Dermis microvascular lymphatic vessel endothelial cell (primary cell): ENCODE measurements at regions not wholly inside any gene's neighbourhood (a gene's known extent, or its start where the extent isn't known, plus 50 kb on each side); places are given as distances from the start of the nearest gene placed in this dataset.

Source experiments
- DNase-seq, 2 donors: peaks; one replicate each; pipeline versions ENCODE4 v3.0.0 to v3.0.0-alpha.2; 2010; ENCODE audit warnings: low read depth in 2 of 2

DNA sequence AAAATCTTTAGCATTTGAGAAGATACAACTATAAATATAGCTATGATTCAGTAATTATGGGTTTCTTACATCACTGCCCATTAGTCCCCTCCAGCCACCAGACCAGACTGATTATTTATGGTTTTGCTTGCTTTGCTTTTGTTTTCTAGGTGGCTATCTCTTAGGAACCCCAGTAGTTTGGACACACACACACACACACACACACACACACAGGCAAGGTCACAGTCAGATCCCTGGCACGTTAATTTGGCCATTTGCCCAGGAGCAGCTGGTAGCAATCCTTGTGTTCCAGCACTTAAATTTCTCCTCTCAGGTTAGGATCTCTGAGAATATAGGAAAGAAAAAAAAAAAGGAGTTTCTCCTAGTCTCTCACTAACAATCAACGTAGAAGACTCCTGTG lies 90.2 kb upstream of the RESF1 start:
- DNase-seq: peak; percentile 23 to 72

DNA sequence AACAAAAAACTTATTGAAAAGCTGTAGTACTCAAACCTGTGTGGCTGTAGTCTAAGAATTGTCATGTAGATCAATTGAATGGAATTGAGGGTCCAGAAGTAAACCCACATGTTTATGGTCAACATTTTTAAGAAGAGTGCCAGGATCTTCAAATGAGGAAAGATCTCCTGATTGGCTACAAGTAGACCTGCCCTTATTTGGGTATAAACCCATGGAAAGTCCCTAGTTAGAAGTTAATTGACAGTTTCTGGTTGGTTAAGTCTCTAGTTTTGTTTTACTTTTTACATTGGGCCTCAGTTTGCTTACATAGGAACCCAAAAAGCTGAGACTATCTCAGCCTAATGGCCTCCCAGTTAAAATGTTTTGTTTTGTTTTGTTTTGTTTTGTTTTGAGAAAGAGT lies 91.9 kb upstream of the RESF1 start:
- DNase-seq: no peak

DNA sequence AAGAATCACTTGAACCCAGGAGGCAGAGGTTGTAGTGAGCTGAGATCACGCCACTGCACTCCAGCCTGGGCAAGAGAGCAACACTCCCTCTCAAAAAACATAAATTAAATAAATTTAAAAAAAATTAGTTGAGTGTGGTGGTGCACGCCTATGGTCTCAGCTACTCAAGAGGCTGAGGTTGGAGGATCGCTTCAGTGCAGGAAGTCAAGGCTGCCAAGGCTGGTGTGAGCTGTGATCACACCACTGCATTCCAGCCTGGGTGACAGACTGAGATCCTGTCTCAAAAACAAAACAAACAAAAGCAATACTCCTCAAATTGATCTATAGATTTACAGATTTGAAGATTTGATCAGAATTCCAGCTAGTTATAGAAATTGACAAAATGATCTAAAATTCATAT lies 92.7 kb upstream of the RESF1 start:
- no peak for DNase-seq

DNA sequence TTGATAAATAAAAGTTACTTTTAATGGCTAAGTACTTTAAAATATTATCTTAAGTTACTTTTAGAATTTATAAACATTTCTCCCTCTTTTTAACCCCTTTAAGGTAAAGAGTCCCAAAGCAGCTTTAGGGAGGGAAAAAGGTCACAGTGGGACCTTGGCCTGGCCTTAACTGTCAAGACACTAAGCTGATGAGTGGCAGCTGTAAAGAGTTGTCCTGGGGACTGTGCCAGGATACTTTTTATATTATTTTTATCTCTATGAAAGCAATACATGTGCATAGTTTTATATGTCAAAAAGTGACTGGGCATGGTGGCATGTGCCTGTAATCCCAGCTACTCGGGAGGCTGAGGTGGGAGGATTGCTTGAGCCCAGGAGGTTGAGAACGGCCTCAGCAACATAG lies 94.2 kb upstream of the RESF1 start:
- DNase-seq: no peak

DNA sequence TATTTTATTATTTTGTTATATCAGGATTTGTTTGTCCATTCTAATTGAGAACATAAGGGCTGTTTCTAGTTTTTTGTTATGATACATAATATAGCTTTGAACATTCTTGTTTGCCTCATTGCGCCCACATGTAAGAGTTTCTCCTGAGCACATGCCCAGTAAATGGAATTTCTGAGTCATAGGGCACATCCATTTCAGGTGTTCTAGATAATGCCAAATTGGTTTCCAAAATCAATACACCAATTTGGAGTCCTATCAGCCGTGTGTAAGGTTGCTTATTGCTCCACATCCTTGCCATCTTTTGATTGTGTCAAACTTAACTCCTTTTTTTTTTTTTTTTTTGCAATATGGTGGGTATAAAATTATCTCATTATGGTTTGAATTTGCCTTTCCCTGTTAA lies 97.9 kb upstream of the RESF1 start:
- DNase-seq: no peak

- no peak for DNase-seq
These were observed 98.8 kb upstream of the RESF1 start for GRCh38 chr12:31860401-31860800.

DNA sequence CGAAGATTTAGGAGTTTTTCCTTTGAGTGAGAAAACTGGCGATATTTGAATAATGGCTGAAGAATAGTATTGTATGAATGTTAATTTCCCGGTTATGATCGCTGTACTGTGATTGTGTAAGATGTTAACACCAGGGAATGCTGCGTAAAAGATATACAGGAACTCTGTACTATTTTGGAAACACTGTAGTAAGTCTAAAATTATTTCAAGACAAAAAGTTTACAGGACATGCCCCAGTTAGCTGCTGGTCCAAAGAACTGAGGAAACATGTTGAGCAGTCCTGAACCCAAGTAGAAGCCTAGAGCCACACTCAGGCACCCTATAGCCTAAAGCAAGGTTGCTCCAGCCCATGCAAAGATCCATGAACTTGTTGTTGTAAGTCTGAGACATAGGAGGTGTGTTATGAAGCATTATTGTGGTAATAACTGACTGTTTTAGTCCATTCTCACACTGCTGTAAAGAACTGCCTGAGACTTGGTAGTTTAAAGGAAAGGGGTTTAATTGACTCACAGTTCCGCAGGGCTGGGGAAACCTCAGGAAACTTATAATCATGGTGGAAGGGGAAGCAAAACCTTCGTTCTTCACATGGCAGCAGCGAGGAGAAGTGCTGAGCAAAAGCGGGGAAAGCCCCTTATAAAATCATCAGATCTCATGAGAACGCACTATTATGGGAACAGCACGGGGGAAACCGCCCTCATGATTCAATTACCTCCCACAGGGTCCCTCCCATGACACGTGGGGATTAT lies 99.8 kb upstream of the RESF1 start:
- no peak for DNase-seq

- no peak for DNase-seq
These were observed 103.8 kb upstream of the RESF1 start for GRCh38 chr12:31855427-31855826.

GRCh38 chr12:31853977-31854376 lies 105.2 kb upstream of the RESF1 start:
- DNase-seq: no peak

DNA sequence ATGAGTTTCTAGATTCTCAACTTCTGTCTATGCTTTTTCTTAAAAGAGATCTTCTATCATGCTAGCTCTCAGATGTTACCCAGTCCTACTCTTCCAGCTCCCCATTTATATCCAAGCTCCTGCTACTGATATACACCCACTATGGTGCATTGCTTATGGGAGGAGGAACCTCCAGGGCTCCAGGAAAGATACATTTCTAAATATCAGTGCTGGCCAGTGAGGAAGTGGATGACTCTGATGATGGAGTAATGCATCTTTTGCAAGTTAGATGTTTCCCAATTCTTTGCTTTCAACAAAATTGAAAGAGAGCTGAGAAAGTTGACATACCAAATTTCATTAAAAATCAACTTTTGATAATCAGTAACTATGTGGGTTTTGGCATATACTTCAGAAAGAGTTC lies 105.7 kb upstream of the RESF1 start:
- DNase-seq: no peak

GRCh38 chr12:31850268-31850667 lies 108.9 kb upstream of the RESF1 start:
- no peak for DNase-seq

GRCh38 chr12:31849090-31849687 lies 110.0 kb upstream of the RESF1 start:
- peak in 1 of 2 donors; percentile 30 for DNase-seq

DNA sequence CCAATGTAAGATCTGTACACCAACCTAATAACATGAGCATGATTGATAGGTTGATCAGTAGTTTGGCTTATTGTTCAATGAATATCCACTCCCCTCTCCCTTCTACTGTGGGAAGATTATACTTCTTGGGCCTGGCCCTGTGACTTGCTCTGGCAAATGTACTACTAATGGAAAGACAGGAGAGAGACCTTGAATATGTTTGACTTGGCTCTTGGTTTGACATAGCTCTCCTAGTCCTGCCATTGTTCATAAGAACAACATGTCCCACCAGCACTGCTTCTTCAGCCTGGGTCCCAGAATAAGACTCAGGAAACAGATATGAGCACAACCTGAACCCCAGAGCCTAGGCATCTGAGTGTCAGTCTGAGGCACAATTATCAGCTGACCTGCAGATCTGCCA lies 112.8 kb upstream of the RESF1 start:
- no peak for DNase-seq

DNA sequence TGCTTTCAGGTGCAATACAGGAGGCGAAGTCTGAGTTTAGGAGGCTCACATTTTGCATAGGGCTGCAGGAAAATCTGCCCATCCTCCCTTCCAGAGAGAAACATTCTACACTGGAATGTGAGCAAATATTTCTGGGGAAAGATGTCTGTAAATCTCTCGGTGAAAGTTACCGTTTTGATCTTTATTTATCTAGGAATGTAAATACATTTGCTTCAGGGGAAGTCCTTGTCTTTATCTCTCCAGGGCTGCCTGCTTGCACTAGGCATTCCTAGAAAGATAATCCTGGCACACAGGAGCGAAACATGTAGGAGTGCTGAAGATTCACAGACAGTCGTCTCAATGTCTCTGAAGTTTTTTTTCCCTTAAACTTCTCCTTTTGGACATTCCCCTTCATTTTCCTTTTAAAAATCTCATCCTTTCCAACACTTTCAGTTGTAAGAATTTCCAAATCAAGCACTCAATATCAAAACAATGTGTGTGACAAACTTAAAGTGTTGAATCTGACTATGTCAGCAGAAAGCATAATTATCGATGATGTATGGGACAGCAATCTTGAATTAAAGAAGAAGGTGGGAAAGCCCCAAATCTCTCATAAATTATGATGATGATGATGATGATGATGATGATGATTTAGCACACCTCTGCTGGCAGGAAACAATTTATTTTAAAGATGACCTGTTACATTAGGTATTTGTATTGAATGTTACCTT lies 113.4 kb upstream of the RESF1 start:
- no peak for DNase-seq

- no peak for DNase-seq
These were observed 114.7 kb upstream of the AMN1 start for GRCh38 chr12:31843398-31844095.

- no peak for DNase-seq
These were observed 109.1 kb upstream of the AMN1 start for GRCh38 chr12:31837913-31838312.

DNA sequence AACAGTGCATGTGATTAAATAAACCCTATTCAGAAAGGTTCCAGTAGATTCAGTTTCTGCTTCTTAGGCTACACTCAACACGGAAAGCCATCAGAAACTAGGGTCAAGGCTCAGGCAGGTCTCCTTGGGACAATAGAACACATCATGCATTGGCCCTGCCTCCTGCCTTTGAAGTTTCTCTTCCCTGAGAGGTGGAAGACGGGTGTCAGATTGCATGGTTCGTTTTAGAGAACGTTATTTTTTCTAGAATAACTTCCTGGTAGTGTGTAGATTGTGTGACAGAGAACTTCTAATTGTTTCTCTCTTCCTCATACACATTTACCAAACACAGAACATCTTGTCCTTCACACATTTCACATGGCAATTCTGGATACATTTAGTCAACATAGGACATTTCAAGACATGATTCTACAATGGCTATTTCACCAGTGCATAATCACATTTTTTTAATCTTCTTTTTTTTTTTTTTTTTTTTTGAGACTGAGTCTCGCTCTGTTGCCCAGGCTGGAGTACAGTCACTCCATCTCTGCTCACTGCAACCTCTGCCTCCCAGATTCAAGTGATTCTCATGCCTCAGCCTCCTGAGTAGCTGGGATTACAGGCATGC lies 106.6 kb upstream of the AMN1 start:
- peak in 1 of 2 donors; percentile 34 for DNase-seq

DNA sequence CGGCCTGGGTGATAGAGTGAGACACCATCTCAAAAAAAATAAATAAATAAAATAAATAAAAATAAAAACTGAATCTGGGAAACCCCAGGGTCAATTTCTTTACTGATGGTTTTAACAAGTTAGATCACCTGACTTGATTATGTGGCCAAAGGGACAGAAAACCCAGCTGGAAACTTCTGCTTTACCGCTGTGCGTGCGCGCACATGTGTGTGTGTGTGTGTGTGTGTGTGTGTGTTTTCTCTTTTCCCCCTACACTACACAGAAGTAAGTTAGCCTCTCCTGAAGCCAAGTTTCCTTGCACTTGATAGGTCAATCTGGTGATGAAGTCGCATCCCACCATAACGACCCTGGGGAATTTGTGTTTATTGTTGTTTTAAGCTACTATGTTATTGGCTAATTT lies 105.3 kb upstream of the AMN1 start:
- DNase-seq: no peak

DNA sequence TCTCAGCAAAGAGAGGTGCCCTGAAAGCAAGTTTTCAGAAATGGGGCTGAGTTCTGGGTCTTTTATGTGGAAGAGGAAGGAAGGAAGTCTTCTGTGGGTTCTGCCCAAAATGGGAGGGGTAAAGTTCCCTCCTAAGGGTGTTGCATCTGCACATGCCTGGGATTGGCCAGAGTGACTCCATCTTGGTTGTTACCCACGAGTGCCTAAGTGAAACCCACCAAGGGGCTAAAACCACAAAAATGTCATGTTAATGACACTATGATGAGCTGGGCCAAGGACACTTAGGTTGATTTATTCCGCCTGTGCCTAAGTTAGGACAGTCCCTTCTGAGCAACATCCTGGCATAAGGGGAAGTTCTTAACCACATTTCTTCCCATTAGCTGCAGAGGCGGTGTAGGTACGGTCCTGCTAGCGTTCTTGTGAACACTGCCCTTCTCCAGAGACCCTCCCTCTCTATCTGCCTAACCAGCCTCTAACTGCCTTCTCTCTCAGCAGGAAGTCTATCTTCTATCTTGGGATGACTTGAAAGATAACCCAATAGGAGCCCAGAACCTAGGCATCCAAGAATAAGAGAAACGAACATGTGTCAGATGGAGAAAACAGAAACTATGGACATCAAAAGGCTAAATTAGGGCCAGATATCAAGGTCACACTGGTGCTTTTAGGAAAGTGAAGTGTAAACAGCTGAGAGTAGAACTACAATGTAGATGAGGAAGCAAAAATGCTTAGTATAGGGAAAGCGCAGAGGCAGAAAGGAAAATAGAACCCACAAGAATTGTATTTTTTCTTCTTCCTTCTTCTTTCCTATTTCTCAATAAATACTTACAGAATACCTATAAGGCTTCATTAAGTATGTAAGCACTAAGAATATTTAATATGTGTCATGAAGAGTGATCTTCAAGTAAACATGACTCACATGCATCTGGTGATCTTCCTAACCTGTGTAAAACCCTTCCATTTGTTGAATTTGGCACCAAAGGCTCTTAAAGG lies 104.2 kb upstream of the AMN1 start:
- no peak for DNase-seq

DNA sequence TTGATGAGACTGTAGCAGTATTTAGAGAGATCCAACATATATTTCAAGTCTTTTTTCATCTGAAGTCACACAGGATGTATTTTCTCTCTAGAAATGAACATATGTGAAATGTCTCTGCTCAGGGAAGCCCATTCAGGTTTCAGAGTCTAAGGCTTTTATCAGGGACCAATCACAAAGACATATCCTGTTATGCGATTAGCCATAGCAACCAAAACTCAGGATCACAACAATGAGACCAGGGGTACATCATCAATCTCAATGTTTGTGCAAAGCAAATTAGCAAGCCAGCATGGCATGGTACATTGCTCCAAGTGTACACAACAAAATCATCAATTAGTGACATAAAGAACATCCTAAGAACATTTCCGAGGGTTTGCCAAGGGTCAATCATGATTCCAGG lies 99.2 kb upstream of the AMN1 start:
- peak in 1 of 2 donors; percentile 9 for DNase-seq

DNA sequence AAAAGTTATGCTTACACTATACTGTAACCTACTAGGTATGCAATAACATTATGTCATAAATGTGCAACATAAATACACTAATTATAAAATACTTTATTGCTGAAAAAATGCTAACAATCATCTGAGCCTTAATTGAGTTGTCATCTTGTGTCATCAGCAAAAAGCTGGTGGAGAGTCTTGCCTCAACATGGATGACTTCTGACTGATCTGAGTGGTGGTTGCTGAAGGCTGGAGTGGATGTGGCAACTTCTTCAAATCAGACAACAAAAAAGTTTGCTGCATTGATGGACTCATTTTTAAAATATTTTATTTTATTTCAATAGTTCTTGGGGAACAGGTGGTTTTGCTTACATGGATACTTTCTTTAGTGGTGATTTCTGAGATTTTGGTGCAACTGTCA lies 93.9 kb upstream of the AMN1 start:
- no peak for DNase-seq
